Kidney (tissue), 13 donors: ENCODE measurements at regions not wholly inside any gene's neighbourhood (a gene's known extent, or its start where the extent isn't known, plus 50 kb on each side); places are given as distances from the start of the nearest gene placed in this dataset.

Source experiments
- DNase-seq, 5 donors: peaks; one replicate each; pipeline ENCODE4 v3.0.0-alpha.2; 2013 to 2020
- FAIRE-seq: peaks from 2 replicates; lab custom pipeline; 2012; peaks lifted over from hg19 to GRCh38; lab: Jason Lieb, UNC
- H3K27ac ChIP-seq, 2 donors: one replicate each; pipeline ENCODE4 v1.7.0; 2013; ENCODE audit warnings: low read depth in 2 of 2, low read length in 2 of 2, inconsistent platforms in 1 of 2
- H3K27me3 ChIP-seq: one replicate; pipeline ENCODE4 v1.7.1; 2013; ENCODE audit warnings: low read length, inconsistent platforms; ENCODE audit not compliant: control insufficient read depth, insufficient read depth
- H3K36me3 ChIP-seq, 3 donors: one replicate each; pipeline versions ENCODE4 v1.7.0 to v1.7.1; 2013; ENCODE audit warnings: low read length in 3 of 3, control low read depth in 1 of 3, inconsistent platforms in 1 of 3; ENCODE audit not compliant: insufficient read depth in 3 of 3, control insufficient read depth in 2 of 3
- H3K4me1 ChIP-seq, 3 donors: one replicate each; pipeline versions ENCODE4 v1.7.0 to v1.7.1; 2013; ENCODE audit warnings: low read length in 3 of 3, inconsistent platforms in 1 of 3, low read depth in 1 of 3; ENCODE audit not compliant: control insufficient read depth in 2 of 3, insufficient read depth in 2 of 3
- H3K4me3 ChIP-seq, 3 donors: one replicate each; pipeline versions ENCODE4 v1.7.0 to v1.8.1; 2013; ENCODE audit warnings: low read length in 3 of 3, control low read depth in 1 of 3, inconsistent platforms in 1 of 3
- H3K9ac ChIP-seq, 3 donors: one replicate each; pipeline versions ENCODE4 v1.7.0 to v1.7.1; 2013; ENCODE audit warnings: low read length in 3 of 3, control low read depth in 1 of 3, inconsistent platforms in 1 of 3
- H3K9me3 ChIP-seq, 3 donors: one replicate each; pipeline versions ENCODE4 v1.7.0 to v1.7.1; 2013; ENCODE audit warnings: low read length in 3 of 3, control low read depth in 1 of 3, inconsistent platforms in 1 of 3; ENCODE audit not compliant: control insufficient read depth in 2 of 3, insufficient read depth in 1 of 3
- intact Hi-C: fragments of 100-400 bp; cut with DNase I; formaldehyde crosslinking; loops from one replicate; pipeline ENCODE4 v1.11.1; 2022
- TF ChIP-seq, protein P1 (sequence below): IDR thresholded peaks from 3 replicates; pipeline ENCODE4 v1.5.1; 2012; ENCODE audit warnings: mild to moderate bottlenecking, moderate library complexity, borderline replicate concordance; ENCODE audit not compliant: insufficient read depth; ENCODE audit errors: extremely low read depth
- donor health status: control.
- donor health status: control.
- donor health status: control.
- donor health status: control.
- donor health status: control.
- donor health status: DM: yes; HTN: yes; CAD: no.
- donor health status: Normal renal cell carcinoma (clear cell type).

DNA sequence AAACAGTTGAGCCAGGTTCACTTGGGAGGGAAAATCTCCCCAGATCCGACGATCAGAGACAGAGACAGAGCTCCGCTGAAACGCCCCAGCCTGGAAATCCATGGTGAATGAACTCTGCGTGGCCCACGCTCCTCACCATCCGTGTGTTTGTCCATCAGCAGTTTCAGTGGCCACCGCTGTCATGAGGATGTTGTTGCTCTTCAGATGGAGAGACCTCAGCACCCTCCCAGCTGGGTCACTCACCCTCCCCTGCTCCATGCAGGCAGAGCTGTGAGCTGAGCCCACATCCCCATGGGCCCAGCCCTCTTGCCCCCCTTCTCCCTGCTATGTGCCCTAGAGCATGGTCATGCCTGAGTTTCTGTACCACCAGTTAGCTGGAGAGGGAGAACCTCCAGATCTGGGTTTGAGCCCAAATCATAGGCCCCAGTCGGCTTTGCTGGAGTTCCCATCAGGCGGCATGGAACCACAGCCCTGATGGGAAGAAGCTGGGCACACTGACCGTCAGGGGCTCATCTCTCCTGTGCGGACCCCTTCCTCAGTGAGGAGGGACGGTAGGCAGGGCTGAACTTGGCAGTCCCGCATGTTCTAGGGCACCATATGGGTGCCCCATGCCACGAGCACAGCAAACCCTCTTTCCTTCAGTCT lies 154.4 kb upstream of the COL5A1 start:
- no peaks in the 10 kb centered on the region for H3K27me3 ChIP-seq
- no peaks in the 10 kb centered on the region for H3K9me3 ChIP-seq
- H3K4me3 ChIP-seq: no peak overlapping the region
- intact Hi-C loops: no loop called here
- H3K9ac ChIP-seq: no peak overlapping the region
- no peak overlapping the region for H3K27ac ChIP-seq
- FAIRE-seq (no peak), DNase-seq (peak in 2 of 5 donors; percentile 8 to 58)
- TF ChIP-seq, protein P1, sequence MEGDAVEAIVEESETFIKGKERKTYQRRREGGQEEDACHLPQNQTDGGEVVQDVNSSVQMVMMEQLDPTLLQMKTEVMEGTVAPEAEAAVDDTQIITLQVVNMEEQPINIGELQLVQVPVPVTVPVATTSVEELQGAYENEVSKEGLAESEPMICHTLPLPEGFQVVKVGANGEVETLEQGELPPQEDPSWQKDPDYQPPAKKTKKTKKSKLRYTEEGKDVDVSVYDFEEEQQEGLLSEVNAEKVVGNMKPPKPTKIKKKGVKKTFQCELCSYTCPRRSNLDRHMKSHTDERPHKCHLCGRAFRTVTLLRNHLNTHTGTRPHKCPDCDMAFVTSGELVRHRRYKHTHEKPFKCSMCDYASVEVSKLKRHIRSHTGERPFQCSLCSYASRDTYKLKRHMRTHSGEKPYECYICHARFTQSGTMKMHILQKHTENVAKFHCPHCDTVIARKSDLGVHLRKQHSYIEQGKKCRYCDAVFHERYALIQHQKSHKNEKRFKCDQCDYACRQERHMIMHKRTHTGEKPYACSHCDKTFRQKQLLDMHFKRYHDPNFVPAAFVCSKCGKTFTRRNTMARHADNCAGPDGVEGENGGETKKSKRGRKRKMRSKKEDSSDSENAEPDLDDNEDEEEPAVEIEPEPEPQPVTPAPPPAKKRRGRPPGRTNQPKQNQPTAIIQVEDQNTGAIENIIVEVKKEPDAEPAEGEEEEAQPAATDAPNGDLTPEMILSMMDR: no peak
- H3K36me3 ChIP-seq: no peaks in the 10 kb centered on the region
- no peaks in the 10 kb centered on the region for H3K4me1 ChIP-seq

DNA sequence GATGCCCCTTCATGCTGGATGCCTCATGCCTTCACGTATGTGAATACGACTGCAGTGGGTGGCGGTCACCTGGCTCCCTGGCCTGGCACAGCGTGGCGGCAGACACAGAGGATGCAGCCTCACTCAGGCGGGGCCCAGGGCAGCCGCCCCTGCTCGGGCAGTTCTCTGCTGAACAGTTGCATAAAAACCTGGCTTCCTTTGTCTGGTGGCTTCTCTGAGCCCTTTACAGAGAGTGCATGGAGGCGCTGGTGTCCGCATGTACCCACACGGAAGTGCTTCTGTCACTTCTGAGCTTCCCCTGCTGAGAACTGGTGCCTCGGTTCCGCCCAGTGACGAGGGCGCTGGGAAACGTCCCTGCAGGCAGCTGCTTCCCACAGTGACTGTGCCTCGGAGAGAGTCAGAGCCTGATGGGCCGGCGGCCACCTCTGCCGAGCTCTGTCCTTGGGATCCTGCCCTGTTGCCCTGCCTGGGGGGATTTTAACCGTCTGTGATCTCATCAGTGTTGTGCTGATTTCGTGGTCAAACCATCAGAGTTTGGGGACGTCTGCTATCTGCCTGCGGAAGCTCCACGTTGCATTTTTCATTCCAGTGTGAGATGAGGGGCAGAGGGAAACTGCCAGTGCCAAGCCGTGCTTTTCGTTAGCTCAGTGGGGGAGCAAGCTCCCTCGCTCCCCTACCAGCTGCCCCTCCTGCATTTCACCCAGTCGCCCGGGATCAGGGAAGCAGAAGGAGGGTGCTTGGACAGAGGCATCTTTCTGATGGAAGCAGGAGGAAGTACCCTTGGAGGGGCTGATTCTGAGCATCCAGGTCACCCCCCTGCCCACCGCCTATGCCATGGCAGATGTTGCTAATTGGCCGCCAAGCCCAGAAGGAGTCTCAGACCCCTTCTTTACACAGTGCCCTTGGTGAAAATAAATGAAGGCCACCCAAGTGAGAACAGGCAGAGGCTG lies 153.0 kb upstream of the COL5A1 start:
- no peaks in the 10 kb centered on the region for H3K27me3 ChIP-seq
- no peak overlapping the region for H3K27ac ChIP-seq
- TF ChIP-seq, protein P1: no peak
- DNase-seq (peak in 2 of 5 donors; percentile 21 to 82), FAIRE-seq (no peak)
- H3K9ac ChIP-seq: no peak overlapping the region
- H3K4me1 ChIP-seq: no peaks in the 10 kb centered on the region
- no peaks in the 10 kb centered on the region for H3K36me3 ChIP-seq
- intact Hi-C loops: no loop called here
- no peak overlapping the region for H3K4me3 ChIP-seq
- H3K9me3 ChIP-seq: no peaks in the 10 kb centered on the region

DNA sequence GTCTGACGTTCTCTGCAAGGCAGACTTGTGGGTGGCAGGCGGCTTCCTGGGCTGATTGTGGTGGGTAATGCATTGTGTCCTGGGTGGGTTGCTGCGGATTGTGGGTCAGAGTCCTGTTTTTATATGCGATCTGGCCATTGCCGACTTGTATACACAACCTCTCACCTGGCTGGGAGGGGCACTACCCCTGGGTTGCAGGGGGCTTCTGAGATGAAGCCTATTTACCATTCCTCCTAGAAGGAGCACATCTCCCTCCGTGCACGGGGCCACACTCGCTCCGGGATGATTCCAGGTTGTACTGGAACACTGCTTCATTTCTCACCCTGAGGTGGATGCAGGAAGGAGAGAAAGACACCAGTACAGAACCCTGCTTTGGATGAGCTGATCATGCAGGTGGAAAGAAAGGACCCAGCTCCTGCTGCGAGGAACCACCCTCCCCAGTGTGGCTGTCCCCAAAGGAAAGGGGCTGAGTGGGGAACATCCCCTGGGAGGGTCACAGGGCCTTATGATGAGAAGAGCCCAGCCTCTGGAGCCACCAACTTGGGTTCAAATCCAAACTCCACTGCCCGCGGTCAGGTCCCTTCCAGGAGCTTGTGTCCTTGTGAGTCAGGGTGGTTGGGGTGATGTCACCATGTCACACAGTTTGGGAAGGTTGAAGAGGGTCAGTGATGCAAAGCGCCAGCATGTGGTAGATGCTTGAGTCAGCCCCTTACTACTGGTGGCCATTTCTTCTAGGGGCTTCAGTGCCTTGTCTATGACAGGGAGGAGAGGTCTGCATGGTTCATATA lies 151.8 kb upstream of the COL5A1 start:
- Histone ChIP-seq H3K27ac (no peak overlapping the region), H3K4me3 (no peak overlapping the region), H3K9ac (no peak overlapping the region), H3K9me3 (no peaks in the 10 kb centered on the region), H3K27me3 (no peaks in the 10 kb centered on the region), H3K36me3 (no peaks in the 10 kb centered on the region), H3K4me1 (no peaks in the 10 kb centered on the region)
- FAIRE-seq (no peak), DNase-seq (peak in 2 of 5 donors; percentile 17 to 46)
- TF ChIP-seq, protein P1: no peak
- intact Hi-C loops: no loop called here
